K562 (cell line): ENCODE measurements at regions not wholly inside any gene's neighbourhood (a gene's known extent, or its start where the extent isn't known, plus 50 kb on each side); places are given as distances from the start of the nearest gene placed in this dataset.

Experiments
- CHD1 ChIP-seq: fragments of 200-600 bp; sonication (generic); IDR thresholded peaks from one replicate; pipeline ENCODE4 v1.6.1; 2012; ENCODE audit warnings: mild to moderate bottlenecking, moderate library complexity, low read length, inconsistent platforms
- ZBTB40 ChIP-seq, 2 experiments: fragments of 450-650 bp in 1 of 2; sonication (generic) in 1 of 2; formaldehyde crosslinking in 1 of 2; IDR thresholded peaks; 2 replicates each; pipeline versions ENCODE4 v1.7.1 to v1.9.0; 2016 to 2022; ENCODE audit warnings: inconsistent platforms in 1 of 2, mild to moderate bottlenecking in 1 of 2, missing genetic modification reagents in 1 of 2

GRCh38 chr14:97506626-97507025, 709.4 kb downstream of the VRK1 start (continued):
- no peak for TF ChIP-seq ZBTB40 (IDR thresholded peaks at IDR 0.05)
- no peak for TF ChIP-seq ZBTB40 (CRISPR knock-in tag; IDR thresholded peaks at IDR 0.05)
- no peak for TF ChIP-seq CHD1
